ENCODE measurements at regions not wholly inside any gene's neighbourhood (a gene's known extent, or its start where the extent isn't known, plus 50 kb on each side); places are given as distances from the start of the nearest gene placed in this dataset.

GRCh38 chr9:118984607-118985006 is 384.6 kb downstream of the BRINP1 start:
- TF ChIP-seq POLR2AphosphoS5 (IDR thresholded peaks at IDR 0.05; ENCODE audit: borderline replicate concordance, low read depth, low read length), result no peak
- no peak for TF ChIP-seq EZH2 (IDR thresholded peaks at IDR 0.05)

Measured in SK-N-MC (cell line).